Upper lobe of right lung (tissue), 1 donor: ENCODE measurements at regions not wholly inside any gene's neighbourhood (a gene's known extent, or its start where the extent isn't known, plus 50 kb on each side); places are given as distances from the start of the nearest gene placed in this dataset.

Experiments
- ATAC-seq: fragments of 200-7000 bp; cut with Tn5 transposase; one replicate; pipeline ENCODE4 v1.9.1; 2020; ENCODE audit warnings: mild to moderate bottlenecking, moderate library complexity
- DNase-seq: peaks from one replicate; pipeline ENCODE4 v3.0.0-alpha.2; 2020
- H3K27ac ChIP-seq: fragments of 200-600 bp; one replicate; pipeline ENCODE4 v1.8.0; 2022
- H3K27me3 ChIP-seq: fragments of 200-600 bp; one replicate; pipeline ENCODE4 v1.8.0; 2022; ENCODE audit warnings: mild to moderate bottlenecking
- H3K36me3 ChIP-seq: fragments of 200-600 bp; one replicate; pipeline ENCODE4 v1.8.0; 2022
- H3K4me1 ChIP-seq: fragments of 200-600 bp; one replicate; pipeline ENCODE4 v1.8.0; 2022
- H3K4me3 ChIP-seq: fragments of 200-600 bp; one replicate; pipeline ENCODE4 v1.8.0; 2022; ENCODE audit warnings: mild to moderate bottlenecking
- H3K9me3 ChIP-seq: fragments of 200-600 bp; one replicate; pipeline ENCODE4 v1.8.0; 2022
- CTCF ChIP-seq: fragments of 200-600 bp; IDR thresholded peaks from one replicate; pipeline ENCODE4 v1.8.0; 2022; ENCODE audit warnings: antibody characterized with exemption
- intact Hi-C: fragments of 100-400 bp; cut with DNase I; formaldehyde crosslinking; loops from one replicate; pipeline ENCODE4 v1.11.0; 2022
- donor health status: DM: no; HTN: yes; CAD: no; lungs with severe emphysema.

- TF ChIP-seq CTCF: no peak
- ATAC-seq (no peak), DNase-seq (no peak)
- Histone ChIP-seq H3K36me3 (no peaks in the 10 kb centered on the region), H3K27ac (no peak overlapping the region), H3K27me3 (no peaks in the 10 kb centered on the region), H3K9me3 (no peaks in the 10 kb centered on the region), H3K4me3 (no peak overlapping the region), H3K4me1 (no peaks in the 10 kb centered on the region)
- intact Hi-C loops: no loop called here
Measured at GRCh38 chr2:122884889-122885288, 1129.4 kb downstream of the TSN start.

DNA sequence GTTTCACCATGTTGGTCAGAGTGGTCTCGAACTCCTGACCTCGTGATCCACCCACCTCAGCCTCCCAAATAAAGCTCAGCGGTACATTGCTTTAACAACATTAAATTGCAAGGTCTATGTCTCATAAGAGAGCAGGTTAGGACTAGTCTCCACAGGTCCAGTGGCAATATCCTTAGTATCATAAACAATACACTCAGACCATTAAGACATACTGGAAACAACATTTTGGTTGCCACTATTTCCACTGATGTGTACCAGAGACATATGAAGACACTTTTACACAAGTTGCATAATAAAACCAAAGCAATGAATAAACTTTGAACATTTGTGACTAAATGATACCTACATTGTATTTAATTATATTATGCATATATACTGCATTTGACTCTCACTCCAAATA, 1130.0 kb downstream of the TSN start:
- Histone ChIP-seq H3K4me3 (no peak overlapping the region), H3K9me3 (no peaks in the 10 kb centered on the region), H3K36me3 (no peaks in the 10 kb centered on the region), H3K27me3 (no peaks in the 10 kb centered on the region), H3K4me1 (no peaks in the 10 kb centered on the region), H3K27ac (no peak overlapping the region)
- no peak for TF ChIP-seq CTCF
- DNase-seq (no peak), ATAC-seq (no peak)
- intact Hi-C loops: no loop called here

DNA sequence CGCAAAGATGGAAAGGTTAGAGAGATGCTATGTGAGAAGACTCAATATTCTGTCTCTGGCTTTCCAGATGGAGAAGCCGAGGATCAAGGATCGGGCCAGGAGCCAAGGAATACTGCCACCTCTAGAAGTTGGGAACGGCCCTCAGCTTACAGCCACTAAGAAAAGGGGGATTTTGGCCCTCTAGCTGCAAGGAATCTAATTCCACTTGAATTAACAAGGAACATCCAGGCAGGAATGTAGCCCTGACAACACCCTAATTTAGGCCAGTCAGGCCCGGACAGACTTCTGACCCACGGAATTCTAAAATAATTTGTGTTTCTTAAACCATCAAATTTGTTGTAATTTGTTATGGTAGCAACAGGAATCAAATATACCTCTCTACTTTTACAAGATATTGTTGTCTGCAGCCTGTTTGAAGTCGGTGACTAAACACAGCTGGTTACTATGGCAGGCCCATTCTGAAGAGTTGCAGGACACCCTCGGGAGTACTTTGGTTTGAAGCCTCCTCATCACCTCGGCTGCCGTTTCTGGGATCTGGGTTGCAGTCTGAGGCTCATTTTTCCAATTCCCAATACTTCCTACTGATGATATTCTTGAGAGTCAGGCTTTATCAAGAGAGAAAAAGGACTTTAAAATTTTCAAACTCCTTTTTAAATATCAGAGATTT, 1131.2 kb downstream of the TSN start:
- DNase-seq: no peak
- H3K36me3 ChIP-seq: no peaks in the 10 kb centered on the region
- no peak for TF ChIP-seq CTCF
- H3K4me1 ChIP-seq: no peaks in the 10 kb centered on the region
- H3K4me3 ChIP-seq: no peak overlapping the region
- H3K27me3 ChIP-seq: no peaks in the 10 kb centered on the region
- intact Hi-C loops: no loop called here
- no peak overlapping the region for H3K27ac ChIP-seq
- H3K9me3 ChIP-seq: no peaks in the 10 kb centered on the region
- no peak for ATAC-seq

DNA sequence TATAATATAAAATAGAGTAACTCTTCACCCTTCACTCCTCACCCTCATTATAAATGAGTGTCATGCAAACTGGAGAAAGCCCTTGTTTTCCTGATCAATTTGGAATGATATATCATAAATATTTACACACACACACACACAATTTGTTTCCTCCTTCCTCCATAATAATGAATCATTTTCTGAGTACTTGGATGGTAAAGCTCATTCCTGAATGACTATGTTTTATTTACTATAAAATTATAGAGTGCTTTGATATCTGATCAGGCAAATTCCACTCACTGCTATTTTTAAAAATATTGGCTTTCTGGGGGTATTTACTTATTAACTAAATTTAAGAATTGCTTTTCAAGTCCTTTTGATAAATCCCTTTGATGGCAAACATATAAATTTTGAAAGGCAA, 1125.5 kb upstream of the CNTNAP5 start:
- Histone ChIP-seq H3K9me3 (no peaks in the 10 kb centered on the region), H3K4me3 (no peak overlapping the region), H3K36me3 (no peaks in the 10 kb centered on the region), H3K27me3 (no peaks in the 10 kb centered on the region), H3K4me1 (no peaks in the 10 kb centered on the region), H3K27ac (no peak overlapping the region)
- ATAC-seq (no peak), DNase-seq (no peak)
- intact Hi-C loops: no loop called here
- TF ChIP-seq CTCF: no peak

DNA sequence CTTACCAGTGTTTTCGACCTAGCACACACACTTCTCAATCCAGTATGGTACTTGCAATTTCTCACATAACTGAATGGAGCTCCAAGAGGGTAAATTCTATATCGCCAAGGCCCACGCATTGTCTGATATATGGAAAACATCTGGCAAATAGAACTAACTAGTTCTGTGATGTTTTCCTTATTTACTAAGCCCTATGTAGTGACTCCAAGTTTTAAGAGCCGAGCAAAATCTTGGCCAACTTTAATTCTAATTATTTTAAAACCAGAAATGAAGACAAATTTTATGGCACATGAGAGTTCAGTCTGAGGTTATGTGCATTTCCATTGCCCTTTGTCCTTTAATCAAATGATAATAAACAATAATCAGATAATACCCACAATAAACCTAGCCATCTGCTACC, 1119.7 kb upstream of the CNTNAP5 start:
- no peak for ATAC-seq
- Histone ChIP-seq H3K4me3 (no peak overlapping the region), H3K27me3 (no peaks in the 10 kb centered on the region), H3K36me3 (no peaks in the 10 kb centered on the region), H3K27ac (no peak overlapping the region), H3K9me3 (no peaks in the 10 kb centered on the region), H3K4me1 (no peaks in the 10 kb centered on the region)
- no peak for TF ChIP-seq CTCF
- DNase-seq: no peak
- intact Hi-C loops: no loop called here

- DNase-seq: no peak
- intact Hi-C loops: no loop called here
Measured at GRCh38 chr2:122908159-122908558, 1116.9 kb upstream of the CNTNAP5 start.

More at GRCh38 chr2:122908159-122908558, 1116.9 kb upstream of the CNTNAP5 start:
- Histone ChIP-seq H3K36me3 (no peaks in the 10 kb centered on the region), H3K27ac (no peak overlapping the region), H3K27me3 (no peaks in the 10 kb centered on the region), H3K9me3 (no peaks in the 10 kb centered on the region), H3K4me1 (no peaks in the 10 kb centered on the region), H3K4me3 (no peak overlapping the region)
- TF ChIP-seq CTCF: no peak
- ATAC-seq: no peak
